22Rv1 (cell line): ENCODE measurements at regions not wholly inside any gene's neighbourhood (a gene's known extent, or its start where the extent isn't known, plus 50 kb on each side); places are given as distances from the start of the nearest gene placed in this dataset.

Experiments
- CTCF ChIP-seq: fragments of 450-650 bp; IDR thresholded peaks from 2 replicates; pipeline ENCODE4 v1.5.1; 2017; ENCODE audit warnings: mild to moderate bottlenecking
- ZFX ChIP-seq: fragments of 450-650 bp; IDR thresholded peaks from 2 replicates; pipeline ENCODE4 v1.6.1; 2017; ENCODE audit warnings: antibody characterized with exemption, borderline replicate concordance

- TF ChIP-seq CTCF: no peak
- TF ChIP-seq ZFX: no peak
Observed at GRCh38 chr5:66362687-66363086, 218.6 kb downstream of the SREK1 start.
